OCI-LY7 (cell line): ENCODE measurements at regions not wholly inside any gene's neighbourhood (a gene's known extent, or its start where the extent isn't known, plus 50 kb on each side); places are given as distances from the start of the nearest gene placed in this dataset.

Experiments used
- BruUV-seq: library from RNA; stranded (reverse); fragments of 400-500 nt; replicated peaks from 2 replicates; lab custom pipeline; 2021; lab: Mats Ljungman, UMichigan
- CTCF ChIA-PET: fragments of 300-600 bp; sonication (Branson Sonifier 250); formaldehyde crosslinking; loops from one replicate; lab custom pipeline; 2022; ENCODE audit warnings: antibody characterized with exemption; ENCODE audit not compliant: unreplicated experiment; lab: Charles Lee
- POLR2A ChIA-PET: fragments of 300-600 bp; sonication (Branson Sonifier 250); formaldehyde crosslinking; loops from one replicate; lab custom pipeline; 2022; ENCODE audit warnings: antibody characterized with exemption; lab: Charles Lee
- DNase-seq: peaks from one replicate; pipeline ENCODE4 v3.0.0-alpha.2; 2015; ENCODE audit warnings: low spot score
- H2AFZ ChIP-seq: fragments of 200-600 bp; sonication (generic), shearing (Covaris generic); 2 replicates; pipeline ENCODE4 v1.6.1; 2014; ENCODE audit warnings: mild to moderate bottlenecking, antibody characterized with exemption, low read length, moderate library complexity
- H3K27ac ChIP-seq: fragments of 200-600 bp; sonication (generic); 2 replicates; pipeline ENCODE4 v1.5.1; 2014; ENCODE audit warnings: mixed run types, low read depth, mild to moderate bottlenecking, moderate library complexity, low read length, inconsistent platforms; ENCODE audit not compliant: poor library complexity, severe bottlenecking
- H3K36me3 ChIP-seq: fragments of 200-600 bp; sonication (generic); 2 replicates; pipeline ENCODE4 v1.6.1; 2014; ENCODE audit warnings: mild to moderate bottlenecking, antibody characterized with exemption, low read length, moderate library complexity, mixed read lengths; ENCODE audit not compliant: insufficient read depth
- H3K4me1 ChIP-seq: fragments of 200-600 bp; sonication (generic); 2 replicates; pipeline ENCODE4 v1.5.1; 2014; ENCODE audit warnings: mild to moderate bottlenecking, low read length; ENCODE audit not compliant: insufficient read depth, poor library complexity, severe bottlenecking
- H3K4me2 ChIP-seq: fragments of 200-600 bp; sonication (generic); 2 replicates; pipeline ENCODE4 v1.6.1; 2014; ENCODE audit warnings: mild to moderate bottlenecking, low read length
- H3K4me3 ChIP-seq: fragments of 200-600 bp; sonication (generic); 2 replicates; pipeline ENCODE4 v1.5.1; 2014; ENCODE audit warnings: mild to moderate bottlenecking, low read depth, low read length; ENCODE audit not compliant: poor library complexity, severe bottlenecking
- H3K79me2 ChIP-seq: fragments of 200-600 bp; sonication (generic); 2 replicates; pipeline ENCODE4 v1.6.1; 2016; ENCODE audit warnings: low read depth, mild to moderate bottlenecking, low read length, moderate library complexity, mixed read lengths; ENCODE audit not compliant: insufficient read depth
- H3K9me2 ChIP-seq: fragments of 200-600 bp; sonication (generic); 2 replicates; pipeline ENCODE4 v1.6.1; 2016; ENCODE audit warnings: mild to moderate bottlenecking, low read length, mixed read lengths; ENCODE audit not compliant: insufficient read depth
- H3K9me3 ChIP-seq: fragments of 200-600 bp; sonication (generic); 2 replicates; pipeline ENCODE4 v1.6.1; 2014; ENCODE audit warnings: mild to moderate bottlenecking, mixed run types, low read length, mixed read lengths
- H4K20me1 ChIP-seq: fragments of 200-600 bp; sonication (generic); 2 replicates; pipeline ENCODE4 v1.6.1; 2014; ENCODE audit warnings: mild to moderate bottlenecking, antibody characterized with exemption, low read length, moderate library complexity, mixed read lengths; ENCODE audit not compliant: insufficient read depth
- CTCF ChIP-seq: fragments of 200-600 bp; sonication (generic); conservative IDR thresholded peaks from 2 replicates; pipeline ENCODE4 v1.5.1; 2014; ENCODE audit warnings: mild to moderate bottlenecking, antibody characterized with exemption, low read length, moderate library complexity, mixed read lengths
- EZH2phosphoT487 ChIP-seq: fragments of 200-600 bp; sonication (generic); IDR thresholded peaks from 2 replicates; pipeline ENCODE4 v1.6.1; 2018; ENCODE audit warnings: low read depth, borderline replicate concordance, mild to moderate bottlenecking, mixed run types, antibody characterized with exemption, low read length, moderate library complexity, mixed read lengths
- intact Hi-C: fragments of 100-400 bp; cut with micrococcal nuclease; formaldehyde crosslinking; loops from one replicate; pipeline ENCODE4 v1.10.0; 2022; ENCODE audit not compliant: unreplicated experiment

- no peak for TF ChIP-seq EZH2phosphoT487
- TF ChIP-seq CTCF = no peak
- BruUV-seq = no TSS peak
- H3K9me3 ChIP-seq = no peaks in the 10 kb centered on the region
- intact Hi-C loops = no loop called here
- no peaks in the 10 kb centered on the region for H3K36me3 ChIP-seq
- H3K27ac ChIP-seq = no peak overlapping the region
- ChIA-PET CTCF (no interaction called here), POLR2A (no interaction called here)
- H3K4me3 ChIP-seq = no peak overlapping the region
- DNase-seq = no peak
- no peaks in the 10 kb centered on the region for H3K9me2 ChIP-seq
- H3K4me2 ChIP-seq = no peak overlapping the region
- no peak overlapping the region for H2AFZ ChIP-seq
- no peaks in the 10 kb centered on the region for H3K79me2 ChIP-seq
- H3K4me1 ChIP-seq = peaks cover 16% of the 10 kb centered on the region
- H4K20me1 ChIP-seq = no peaks in the 10 kb centered on the region
These were observed 155.8 kb downstream of the TMCO5A start for GRCh38 chr15:38090223-38090622.

GRCh38 chr15:38090678-38091077 is 156.2 kb downstream of the TMCO5A start:
- CTCF ChIA-PET = no interaction called here
- BruUV-seq = no TSS peak

More at GRCh38 chr15:38090678-38091077, 156.2 kb downstream of the TMCO5A start:
- DNase-seq = no peak
- Histone ChIP-seq H3K27ac (no peak overlapping the region), H2AFZ (no peak overlapping the region), H3K4me1 (peaks cover 11% of the 10 kb centered on the region), H3K4me2 (no peak overlapping the region), H4K20me1 (no peaks in the 10 kb centered on the region), H3K79me2 (no peaks in the 10 kb centered on the region), H3K9me3 (peaks cover 1% of the 10 kb centered on the region; the same call in 1 of the 2 replicates), H3K36me3 (no peaks in the 10 kb centered on the region), H3K4me3 (no peak overlapping the region), H3K9me2 (no peaks in the 10 kb centered on the region)
- POLR2A ChIA-PET = no interaction called here
- TF ChIP-seq EZH2phosphoT487 (no peak), CTCF (no peak)
- intact Hi-C loops = no loop called here
